ENCODE measurements at regions not wholly inside any gene's neighbourhood (a gene's known extent, or its start where the extent isn't known, plus 50 kb on each side); places are given as distances from the start of the nearest gene placed in this dataset.

GRCh38 chr2:133624551-133624950 lies 56.3 kb upstream of the NCKAP5 start:
- H3K27me3 ChIP-seq = no peaks in the 10 kb centered on the region
- H3K36me3 ChIP-seq = no peaks in the 10 kb centered on the region
- TF ChIP-seq POLR2AphosphoS5 (IDR thresholded peaks at IDR 0.05) (no peak), CTCF (IDR thresholded peaks at IDR 0.05) (no peak), POLR2A (IDR thresholded peaks at IDR 0.05) (no peak)
- no peak overlapping the region for H3K27ac ChIP-seq
- H3K4me3 ChIP-seq = no peak overlapping the region
- ATAC-seq = no peak
- no peaks in the 10 kb centered on the region for H3K4me1 ChIP-seq
- H3K9me3 ChIP-seq = no peaks in the 10 kb centered on the region
- WGBS, 2 donors (ENCODE audit: low coverage in 1 of 2) = 81% methylated on average over 3 of the region's 3 CpGs

- Histone ChIP-seq H3K9me3 (no peaks in the 10 kb centered on the region), H3K27me3 (no peaks in the 10 kb centered on the region), H3K4me1 (no peaks in the 10 kb centered on the region), H3K4me3 (no peak overlapping the region), H3K27ac (no peak overlapping the region), H3K36me3 (no peaks in the 10 kb centered on the region)
- no peak for TF ChIP-seq POLR2AphosphoS5 (IDR thresholded peaks at IDR 0.05)
- no peak for TF ChIP-seq POLR2A (IDR thresholded peaks at IDR 0.05)
- no peak for TF ChIP-seq CTCF (IDR thresholded peaks at IDR 0.05)
- TF ChIP-seq EP300 (IDR thresholded peaks at IDR 0.05) = no peak
- no peak for ATAC-seq
- 78 to 83% methylated on average over 1 of the region's 1 CpG for WGBS, 2 donors (ENCODE audit: low coverage in 1 of 2)
Measured at GRCh38 chr2:133627741-133628140, 59.5 kb upstream of the NCKAP5 start.

- Histone ChIP-seq H3K27me3 (no peaks in the 10 kb centered on the region), H3K27ac (no peak overlapping the region), H3K4me1 (no peaks in the 10 kb centered on the region), H3K4me3 (no peak overlapping the region), H3K36me3 (no peaks in the 10 kb centered on the region), H3K9me3 (no peaks in the 10 kb centered on the region)
- ATAC-seq = no peak
- no peak for TF ChIP-seq POLR2A (IDR thresholded peaks at IDR 0.05)
- no peak for TF ChIP-seq CTCF (IDR thresholded peaks at IDR 0.05)
- TF ChIP-seq POLR2AphosphoS5 (IDR thresholded peaks at IDR 0.05) = no peak
- TF ChIP-seq EP300 (IDR thresholded peaks at IDR 0.05) = no peak
- 95 to 98% methylated on average over 4 to 5 of the region's 7 CpGs for WGBS, 2 donors (ENCODE audit: low coverage in 1 of 2)
Measured at GRCh38 chr2:133633309-133633708, 65.0 kb upstream of the NCKAP5 start.

GRCh38 chr2:133633881-133634409 lies 65.7 kb upstream of the NCKAP5 start:
- no peaks in the 10 kb centered on the region for H3K27me3 ChIP-seq
- no peak overlapping the region for H3K27ac ChIP-seq
- H3K4me3 ChIP-seq = no peak overlapping the region
- TF ChIP-seq POLR2AphosphoS5 (IDR thresholded peaks at IDR 0.05) (no peak), POLR2A (IDR thresholded peaks at IDR 0.05) (no peak), EP300 (IDR thresholded peaks at IDR 0.05) (no peak), CTCF (IDR thresholded peaks at IDR 0.05) (no peak)
- H3K9me3 ChIP-seq = no peaks in the 10 kb centered on the region
- WGBS, 2 donors (ENCODE audit: low coverage in 1 of 2) = 39 to 42% methylated on average over 5 to 7 of the region's 8 CpGs
- no peaks in the 10 kb centered on the region for H3K36me3 ChIP-seq
- H3K4me1 ChIP-seq = no peaks in the 10 kb centered on the region
- ATAC-seq = no peak

- TF ChIP-seq POLR2AphosphoS5 (IDR thresholded peaks at IDR 0.05) = no peak
- TF ChIP-seq EP300 (IDR thresholded peaks at IDR 0.05) = no peak
- TF ChIP-seq POLR2A (IDR thresholded peaks at IDR 0.05) = no peak
- no peak for TF ChIP-seq CTCF (IDR thresholded peaks at IDR 0.05)
- no peak overlapping the region for H3K4me3 ChIP-seq
- no peak overlapping the region for H3K27ac ChIP-seq
- no peaks in the 10 kb centered on the region for H3K27me3 ChIP-seq
- ATAC-seq = no peak
- H3K9me3 ChIP-seq = no peaks in the 10 kb centered on the region
- H3K36me3 ChIP-seq = no peaks in the 10 kb centered on the region
- H3K4me1 ChIP-seq = no peaks in the 10 kb centered on the region
Measured at GRCh38 chr2:133635131-133635530, 66.9 kb upstream of the NCKAP5 start.

All from gastroesophageal sphincter (tissue), 4 donors.